H1 (cell line): ENCODE measurements at regions not wholly inside any gene's neighbourhood (a gene's known extent, or its start where the extent isn't known, plus 50 kb on each side); places are given as distances from the start of the nearest gene placed in this dataset.

Experiments used
- CTCF ChIA-PET: fragments of 300-600 bp; sonication (Branson Sonifier 250); formaldehyde crosslinking; loops from one replicate; lab custom pipeline; 2021; ENCODE audit not compliant: partially characterized antibody; lab: Charles Lee
- POLR2A ChIA-PET: fragments of 300-600 bp; sonication (Branson Sonifier 250); formaldehyde crosslinking; loops from one replicate; lab custom pipeline; 2021; ENCODE audit warnings: inconsistent platforms; ENCODE audit not compliant: partially characterized antibody; lab: Charles Lee
- DNase-seq, 2 experiments: peaks; one replicate each; pipeline versions ENCODE4 v3.0.0 to v3.0.0-alpha.2; 2010 to 2022; ENCODE audit warnings: low spot score in 2 of 2, low read depth in 1 of 2, mixed read lengths in 1 of 2
- FAIRE-seq: peaks from 2 replicates; lab custom pipeline; 2011; peaks lifted over from hg19 to GRCh38; lab: Jason Lieb, UNC
- H2AFZ ChIP-seq: 2 replicates; pipeline ENCODE4 v1.8.1; 2012; ENCODE audit warnings: low read length, inconsistent platforms
- H2AK5ac ChIP-seq: 2 replicates; pipeline ENCODE4 v1.6.1; 2013; ENCODE audit warnings: low read depth, low read length
- H2BK120ac ChIP-seq: replicated peaks from 2 replicates; pipeline ENCODE3; 2013; ENCODE audit warnings: low read depth, low read length, inconsistent platforms
- H2BK12ac ChIP-seq: 2 replicates; pipeline ENCODE4 v1.6.1; 2013; ENCODE audit warnings: low read depth, low read length
- H2BK15ac ChIP-seq: 2 replicates; pipeline ENCODE4 v1.6.1; 2013; ENCODE audit warnings: low read length
- H2BK20ac ChIP-seq: 2 replicates; pipeline ENCODE4 v1.6.1; 2013; ENCODE audit warnings: low read length
- H2BK5ac ChIP-seq: 2 replicates; pipeline ENCODE4 v1.6.1; 2013; ENCODE audit warnings: low read depth, low read length
- H3K14ac ChIP-seq: 2 replicates; pipeline ENCODE4 v1.6.1; 2013; ENCODE audit warnings: inconsistent platforms; ENCODE audit not compliant: insufficient read length
- H3K18ac ChIP-seq: 2 replicates; pipeline ENCODE4 v1.6.1; 2013; ENCODE audit warnings: low read length; ENCODE audit errors: extremely low read depth
- H3K23ac ChIP-seq: 2 replicates; pipeline ENCODE4 v1.6.1; 2013; ENCODE audit warnings: inconsistent platforms; ENCODE audit not compliant: insufficient read length
- H3K23me2 ChIP-seq: 2 replicates; pipeline ENCODE4 v1.6.1; 2013; ENCODE audit warnings: low read depth, low read length
- H3K27ac ChIP-seq: 2 replicates; pipeline ENCODE4 v1.6.1; 2011; ENCODE audit warnings: low read depth, low read length, inconsistent platforms
- H3K27me3 ChIP-seq, 4 experiments: replicated peaks in 1 of 4; 1 replicate in 1 of 4; 2 replicates in 3 of 4; pipeline versions ENCODE4 v1.6.1 to v1.8.1; 2011 to 2013; ENCODE audit warnings: low read length in 3 of 4, mild to moderate bottlenecking in 3 of 4, inconsistent platforms in 2 of 4, mixed read lengths in 2 of 4, moderate library complexity in 1 of 4; ENCODE audit not compliant: control insufficient read depth in 3 of 4, insufficient read depth in 3 of 4; ENCODE audit errors: extremely low read depth in 1 of 4
- H3K36me3 ChIP-seq, 4 experiments: 2 replicates each; pipeline versions ENCODE4 v1.6.1 to v1.8.1; 2011 to 2013; ENCODE audit warnings: mild to moderate bottlenecking in 4 of 4, low read length in 3 of 4, moderate library complexity in 2 of 4, control low read depth in 1 of 4, inconsistent platforms in 1 of 4; ENCODE audit not compliant: insufficient read depth in 4 of 4, control insufficient read depth in 2 of 4
- H3K4ac ChIP-seq: replicated peaks from 2 replicates; pipeline ENCODE3; 2013; ENCODE audit warnings: low read length, low read depth, mixed read lengths, inconsistent platforms; ENCODE audit not compliant: insufficient read length
- H3K4me1 ChIP-seq, 4 experiments: replicated peaks in 1 of 4; 1 replicate in 1 of 4; 2 replicates in 3 of 4; pipeline versions ENCODE4 v1.6.1 to v1.8.1; 2011 to 2013; ENCODE audit warnings: low read length in 3 of 4, inconsistent platforms in 2 of 4, mixed read lengths in 1 of 4; ENCODE audit not compliant: insufficient read depth in 4 of 4, control insufficient read depth in 3 of 4
- H3K4me2 ChIP-seq, 2 experiments: 2 replicates each; pipeline versions ENCODE4 v1.6.1 to v1.8.1; 2011 to 2013; ENCODE audit warnings: low read depth in 2 of 2, low read length in 2 of 2, control low read depth in 1 of 2, inconsistent platforms in 1 of 2, mild to moderate bottlenecking in 1 of 2; ENCODE audit not compliant: insufficient read depth in 1 of 2
- H3K4me3 ChIP-seq, 4 experiments: fragments of 200-600, 300-600 bp in 1 of 4; sonication (generic), shearing (Covaris generic), sonication (Bioruptor Twin) in 1 of 4; 2 replicates each; pipeline versions ENCODE4 v1.5.1 to v1.8.1; 2011 to 2016; ENCODE audit warnings: low read length in 4 of 4, low read depth in 3 of 4, control low read depth in 2 of 4, inconsistent platforms in 2 of 4, mild to moderate bottlenecking in 2 of 4, mixed read lengths in 1 of 4, moderate library complexity in 1 of 4; ENCODE audit not compliant: insufficient read depth in 2 of 4; ENCODE audit errors: extremely low read depth in 1 of 4
- H3K56ac ChIP-seq: replicated peaks from 2 replicates; pipeline ENCODE3; 2013; ENCODE audit warnings: low read depth, mild to moderate bottlenecking, mixed read lengths, low read length, inconsistent platforms; ENCODE audit not compliant: insufficient read length
- H3K79me1 ChIP-seq: 2 replicates; pipeline ENCODE4 v1.6.1; 2013; ENCODE audit warnings: low read depth, low read length, control low read depth
- H3K79me2 ChIP-seq, 2 experiments: 2 replicates each; pipeline versions ENCODE4 v1.6.1 to v1.8.1; 2012 to 2013; ENCODE audit warnings: low read length in 2 of 2, mild to moderate bottlenecking in 2 of 2, inconsistent platforms in 1 of 2; ENCODE audit not compliant: insufficient read depth in 2 of 2, control insufficient read depth in 1 of 2
- H3K9ac ChIP-seq, 4 experiments: replicated peaks in 1 of 4; 1 replicate in 1 of 4; 2 replicates in 3 of 4; pipeline versions ENCODE4 v1.6.1 to v1.8.1; 2011 to 2013; ENCODE audit warnings: low read depth in 3 of 4, low read length in 3 of 4, control low read depth in 2 of 4, mild to moderate bottlenecking in 2 of 4, moderate library complexity in 2 of 4, inconsistent platforms in 1 of 4; ENCODE audit errors: extremely low read depth in 1 of 4
- H3K9me3 ChIP-seq, 2 experiments: 2 replicates each; pipeline versions ENCODE4 v1.6.1 to v1.8.1; 2012 to 2013; ENCODE audit warnings: mild to moderate bottlenecking in 2 of 2, moderate library complexity in 2 of 2, control low read depth in 1 of 2, inconsistent platforms in 1 of 2, low read depth in 1 of 2, low read length in 1 of 2, mixed read lengths in 1 of 2; ENCODE audit not compliant: insufficient read depth in 2 of 2
- H4K20me1 ChIP-seq, 2 experiments: replicated peaks in 1 of 2; 2 replicates each; pipeline versions ENCODE3 to v1.8.1; 2011 to 2013; ENCODE audit warnings: inconsistent platforms in 2 of 2, low read length in 2 of 2, mild to moderate bottlenecking in 1 of 2; ENCODE audit not compliant: insufficient read depth in 2 of 2, control insufficient read depth in 1 of 2
- H4K5ac ChIP-seq: 2 replicates; pipeline ENCODE4 v1.6.1; 2013; ENCODE audit warnings: low read length, low read depth, mixed read lengths, inconsistent platforms; ENCODE audit not compliant: insufficient read length
- H4K8ac ChIP-seq: 2 replicates; pipeline ENCODE4 v1.8.0; 2013; ENCODE audit warnings: mild to moderate bottlenecking, moderate library complexity, low read length, inconsistent platforms; ENCODE audit not compliant: insufficient read depth; ENCODE audit errors: extremely low read depth
- H4K91ac ChIP-seq: replicated peaks from 2 replicates; pipeline ENCODE3; 2013; ENCODE audit warnings: low read length, mixed read lengths, inconsistent platforms; ENCODE audit not compliant: insufficient read length
- RFX5 ChIP-seq: IDR thresholded peaks from 2 replicates; pipeline ENCODE4 v1.6.1; 2011; ENCODE audit warnings: low read depth, low read length, improper control_type of control experiment, borderline replicate concordance
- WGBS, 2 experiments: shearing (Covaris generic) in 1 of 2; methylation state at CpG; one replicate each; pipeline versions ENCODE4 v1.1.6 to v1.1.7; 2013 to 2015; ENCODE audit warnings: low lambda C conversion rate in 2 of 2, mixed read lengths in 2 of 2, inconsistent platforms in 1 of 2, low coverage in 1 of 2, missing lambda C conversion rate in 1 of 2; ENCODE audit not compliant: insufficient replicate concordance in 2 of 2, insufficient coverage in 1 of 2, insufficient read length in 1 of 2; ENCODE audit errors: extremely low coverage in 1 of 2, missing lambda C conversion rate in 1 of 2; 5-methylcytosine and 5-hydroxymethylcytosine counted together

GRCh38 chr9:107914151-107914550 lies 424.6 kb upstream of the KLF4 start:
- Histone ChIP-seq H3K27me3 (no peaks in the 10 kb centered on the region), H3K79me1 (no peaks in the 10 kb centered on the region), H2BK5ac (no peak overlapping the region), H3K4me2 (no peak overlapping the region), H3K18ac (no peak overlapping the region), H2AFZ (no peak overlapping the region), H3K4me1 (no peaks in the 10 kb centered on the region), H2AK5ac (no peak overlapping the region), H2BK120ac (no peak overlapping the region), H3K4me3 (no peak overlapping the region), H4K20me1 (no peaks in the 10 kb centered on the region), H3K9ac (no peak overlapping the region), H3K23ac (no peak overlapping the region), H4K8ac (no peak overlapping the region), H3K79me2 (no peaks in the 10 kb centered on the region), H4K91ac (no peak overlapping the region), H3K36me3 (no peaks in the 10 kb centered on the region; a peak in 1 of 8 replicates), H3K56ac (no peak overlapping the region), H3K4ac (no peak overlapping the region), H3K27ac (no peak overlapping the region), H3K14ac (no peak overlapping the region), H3K23me2 (no peaks in the 10 kb centered on the region), H4K5ac (no peak overlapping the region), H3K9me3 (peaks cover 0 to 2% of the 10 kb centered on the region in 2 experiments; a peak in 2 of 4 replicates), H2BK12ac (no peak overlapping the region), H2BK15ac (no peak overlapping the region), H2BK20ac (no peak overlapping the region)
- ChIA-PET CTCF (no interaction called here), POLR2A (no interaction called here)
- FAIRE-seq (no peak), DNase-seq (no peak)
- WGBS, 2 experiments: 91% methylated on average over 1 of the region's 1 CpG; no CpG with 5 or more reads in 1 of the 2 experiments
- TF ChIP-seq RFX5: no peak
